Gastroesophageal sphincter (tissue), 4 donors: ENCODE measurements at regions not wholly inside any gene's neighbourhood (a gene's known extent, or its start where the extent isn't known, plus 50 kb on each side); places are given as distances from the start of the nearest gene placed in this dataset.

Experiments
- ATAC-seq: fragments of 150-250 bp; one replicate; pipeline ENCODE4 v1.9.1; 2016; ENCODE audit warnings: mild to moderate bottlenecking, moderate library complexity
- H3K27ac ChIP-seq, 4 donors: fragments of 200-600 bp; sonication (generic) in 3 of 4; 1 replicate in 3 of 4; 2 replicates in 1 of 4; pipeline ENCODE4 v1.5.1; 2016 to 2019
- H3K27me3 ChIP-seq: fragments of 200-600 bp; sonication (generic); one replicate; pipeline ENCODE4 v1.5.1; 2019
- H3K36me3 ChIP-seq, 2 donors: fragments of 200-600 bp; sonication (generic); one replicate each; pipeline ENCODE4 v1.5.1; 2019; ENCODE audit warnings: control low read depth in 1 of 2
- H3K4me1 ChIP-seq, 3 donors: fragments of 200-600 bp; sonication (generic); 1 replicate in 2 of 3; 2 replicates in 1 of 3; pipeline ENCODE4 v1.5.1; 2016 to 2019; ENCODE audit warnings: control low read depth in 2 of 3
- H3K4me3 ChIP-seq, 2 donors: fragments of 200-600 bp; sonication (generic); one replicate each; pipeline ENCODE4 v1.5.1; 2019; ENCODE audit warnings: mild to moderate bottlenecking in 1 of 2, moderate library complexity in 1 of 2
- H3K9me3 ChIP-seq, 3 donors: fragments of 200-600 bp; sonication (generic); one replicate each; pipeline ENCODE4 v1.5.1; 2017 to 2019; ENCODE audit warnings: control low read depth in 2 of 3
- CTCF ChIP-seq, 4 experiments: fragments of 200-600 bp in 2 of 4; fragments of 450-650 bp in 2 of 4; sonication (generic) in 1 of 4; IDR thresholded peaks; one replicate each; pipeline ENCODE4 v1.5.1; 2017 to 2019; ENCODE audit warnings: antibody characterized with exemption in 4 of 4, mild to moderate bottlenecking in 2 of 4, moderate library complexity in 2 of 4
- EP300 ChIP-seq: sonication (generic); formaldehyde crosslinking; IDR thresholded peaks from one replicate; pipeline ENCODE4 v1.6.1; 2017; ENCODE audit warnings: antibody characterized with exemption, mild to moderate bottlenecking
- POLR2A ChIP-seq, 2 donors: fragments of 450-650 bp; IDR thresholded peaks; one replicate each; pipeline ENCODE4 v1.6.1; 2017; ENCODE audit warnings: antibody characterized with exemption in 2 of 2, mild to moderate bottlenecking in 2 of 2, moderate library complexity in 1 of 2
- POLR2AphosphoS5 ChIP-seq: sonication (generic); formaldehyde crosslinking; IDR thresholded peaks from one replicate; pipeline ENCODE4 v1.6.1; 2017; ENCODE audit warnings: antibody characterized with exemption
- WGBS, 2 donors: methylation state at CpG; one replicate each; pipeline ENCODE4 v1.1.5; 2018; ENCODE audit warnings: low coverage in 1 of 2; 5-methylcytosine and 5-hydroxymethylcytosine counted together

GRCh38 chr4:23700197-23700596 is 189.7 kb downstream of the PPARGC1A start:
- ATAC-seq, result no peak
- Histone ChIP-seq H3K27ac (no peak overlapping the region), H3K9me3 (no peaks in the 10 kb centered on the region), H3K4me1 (no peaks in the 10 kb centered on the region), H3K4me3 (no peak overlapping the region), H3K27me3 (no peaks in the 10 kb centered on the region), H3K36me3 (no peaks in the 10 kb centered on the region)
- TF ChIP-seq CTCF (IDR thresholded peaks at IDR 0.05), result no peak
- TF ChIP-seq EP300, result no peak
- TF ChIP-seq POLR2A (IDR thresholded peaks at IDR 0.05), result no peak
- TF ChIP-seq POLR2AphosphoS5, result no peak
- 96 to 100% methylated on average over 1 to 4 of the region's 4 CpGs for WGBS, 2 donors

GRCh38 chr4:23697722-23698121 is 192.1 kb downstream of the PPARGC1A start:
- WGBS, 2 donors, result 70 to 76% methylated on average over 2 to 3 of the region's 3 CpGs
- ATAC-seq, result no peak
- H3K27me3 ChIP-seq, result no peaks in the 10 kb centered on the region
- no peaks in the 10 kb centered on the region for H3K4me1 ChIP-seq
- no peak for TF ChIP-seq EP300
- no peak for TF ChIP-seq CTCF (IDR thresholded peaks at IDR 0.05)
- no peak for TF ChIP-seq POLR2AphosphoS5
- no peak for TF ChIP-seq POLR2A (IDR thresholded peaks at IDR 0.05)
- no peaks in the 10 kb centered on the region for H3K9me3 ChIP-seq
- H3K4me3 ChIP-seq, result no peak overlapping the region
- no peak overlapping the region for H3K27ac ChIP-seq
- H3K36me3 ChIP-seq, result no peaks in the 10 kb centered on the region

- ATAC-seq, result no peak
- H3K27ac ChIP-seq, result no peak overlapping the region
- H3K4me3 ChIP-seq, result no peak overlapping the region
- 86 to 100% methylated on average over 1 of the region's 1 CpG for WGBS, 2 donors
- no peaks in the 10 kb centered on the region for H3K36me3 ChIP-seq
- H3K27me3 ChIP-seq, result no peaks in the 10 kb centered on the region
- no peak for TF ChIP-seq POLR2A (IDR thresholded peaks at IDR 0.05)
- no peak for TF ChIP-seq POLR2AphosphoS5
- no peak for TF ChIP-seq CTCF (IDR thresholded peaks at IDR 0.05)
- no peak for TF ChIP-seq EP300
- H3K9me3 ChIP-seq, result no peaks in the 10 kb centered on the region
- no peaks in the 10 kb centered on the region for H3K4me1 ChIP-seq
Measured at GRCh38 chr4:23697001-23697528, 192.8 kb downstream of the PPARGC1A start.

- H3K36me3 ChIP-seq, result no peaks in the 10 kb centered on the region
- ATAC-seq, result no peak
- H3K4me1 ChIP-seq, result no peaks in the 10 kb centered on the region
- H3K4me3 ChIP-seq, result no peak overlapping the region
- H3K27me3 ChIP-seq, result no peaks in the 10 kb centered on the region
- H3K27ac ChIP-seq, result no peak overlapping the region
- H3K9me3 ChIP-seq, result no peaks in the 10 kb centered on the region
- 90 to 97% methylated on average over 3 of the region's 3 CpGs for WGBS, 2 donors
- TF ChIP-seq POLR2AphosphoS5, result no peak
- TF ChIP-seq EP300, result no peak
- TF ChIP-seq CTCF (IDR thresholded peaks at IDR 0.05), result no peak
Measured at GRCh38 chr4:23686169-23686897, 203.5 kb downstream of the PPARGC1A start.

- Histone ChIP-seq H3K36me3 (no peaks in the 10 kb centered on the region), H3K4me1 (no peaks in the 10 kb centered on the region), H3K27me3 (no peaks in the 10 kb centered on the region), H3K4me3 (no peak overlapping the region), H3K27ac (no peak overlapping the region), H3K9me3 (no peaks in the 10 kb centered on the region)
- TF ChIP-seq CTCF (IDR thresholded peaks at IDR 0.05), result no peak
- no peak for ATAC-seq
- 89 to 92% methylated on average over 3 to 4 of the region's 4 CpGs for WGBS, 2 donors
Measured at GRCh38 chr4:23685471-23685870, 204.4 kb downstream of the PPARGC1A start.
